IPS DF 6.9 (cell line): ENCODE measurements at regions not wholly inside any gene's neighbourhood (a gene's known extent, or its start where the extent isn't known, plus 50 kb on each side); places are given as distances from the start of the nearest gene placed in this dataset.
"Not testable (repeated sequence)": the region's sequence is repeated elsewhere in the genome, so short reads cannot be mapped to it uniquely, and the experiment has no call there.

Experiments
- DNase-seq: peaks from one replicate; pipeline ENCODE4 v3.0.0-alpha.2; 2013; ENCODE audit warnings: low read depth, low spot score
- H3K27ac ChIP-seq: one replicate; pipeline ENCODE4 v1.5.1; 2013; ENCODE audit warnings: low read length, control low read depth
- H3K27me3 ChIP-seq: 2 replicates; pipeline ENCODE4 v1.6.1; 2013; ENCODE audit warnings: mild to moderate bottlenecking, low read length; ENCODE audit not compliant: control insufficient read depth, insufficient read depth
- H3K36me3 ChIP-seq: 2 replicates; pipeline ENCODE4 v1.6.1; 2013; ENCODE audit warnings: low read length; ENCODE audit not compliant: control insufficient read depth, insufficient read depth
- H3K4me1 ChIP-seq: 2 replicates; pipeline ENCODE4 v1.6.1; 2013; ENCODE audit warnings: low read length; ENCODE audit not compliant: control insufficient read depth, insufficient read depth
- H3K4me3 ChIP-seq: 2 replicates; pipeline ENCODE4 v1.5.1; 2013; ENCODE audit warnings: mild to moderate bottlenecking, low read length
- H3K9me3 ChIP-seq: 2 replicates; pipeline ENCODE4 v1.6.1; 2013; ENCODE audit warnings: low read length, inconsistent platforms; ENCODE audit not compliant: control insufficient read depth, insufficient read depth
- WGBS: extraction: QIAGEN DNeasy Blood & Tissue Kit; methylation state at CpG from one replicate; pipeline ENCODE4 v1.1.7; 2013; ENCODE audit warnings: mixed read lengths, missing lambda C conversion rate; ENCODE audit not compliant: insufficient read length, insufficient coverage; 5-methylcytosine and 5-hydroxymethylcytosine counted together

DNA sequence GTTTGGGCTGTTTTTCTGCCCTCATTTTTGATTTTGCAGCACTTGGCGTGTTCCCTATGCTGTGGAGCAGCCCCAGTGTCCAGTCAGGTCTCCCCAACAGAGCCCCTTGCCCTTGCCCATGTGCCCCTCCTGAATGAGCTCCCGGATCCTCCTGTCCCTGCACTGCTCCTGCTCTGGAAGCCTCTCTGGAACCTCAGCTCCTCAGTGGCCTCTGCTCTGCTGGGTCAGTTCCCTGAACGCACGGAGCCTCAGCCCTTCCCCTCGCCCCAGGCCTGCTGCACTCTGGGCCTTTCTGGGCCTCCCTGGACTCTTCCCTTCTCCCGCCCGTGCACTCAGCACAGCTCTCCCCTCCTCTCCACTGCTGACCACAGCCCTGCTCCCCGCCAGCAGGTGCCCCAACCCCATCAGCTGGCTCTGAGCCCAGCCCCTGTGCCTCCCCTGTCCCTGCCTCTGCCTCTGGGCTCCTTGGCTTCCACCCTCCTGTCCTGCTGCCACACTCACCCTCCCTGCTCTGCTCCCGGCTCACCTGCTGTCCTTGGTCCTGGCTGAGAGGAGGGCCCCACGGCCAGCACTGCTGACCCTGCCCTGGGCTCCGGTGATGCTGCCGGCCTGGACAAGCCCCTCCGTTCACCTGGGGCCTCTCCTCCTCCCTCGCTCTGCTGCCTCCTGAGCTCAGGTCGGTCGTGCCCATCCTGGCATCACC lies 220.6 kb downstream of the TMEM121 start:
- not testable (repeated sequence) for H3K36me3 ChIP-seq, H3K27ac ChIP-seq, H3K4me1 ChIP-seq, DNase-seq, H3K27me3 ChIP-seq, H3K4me3 ChIP-seq
- no CpG with 5 or more reads among the region's 16 CpGs for WGBS
- peaks cover 10% of the 10 kb centered on the region for H3K9me3 ChIP-seq

DNA sequence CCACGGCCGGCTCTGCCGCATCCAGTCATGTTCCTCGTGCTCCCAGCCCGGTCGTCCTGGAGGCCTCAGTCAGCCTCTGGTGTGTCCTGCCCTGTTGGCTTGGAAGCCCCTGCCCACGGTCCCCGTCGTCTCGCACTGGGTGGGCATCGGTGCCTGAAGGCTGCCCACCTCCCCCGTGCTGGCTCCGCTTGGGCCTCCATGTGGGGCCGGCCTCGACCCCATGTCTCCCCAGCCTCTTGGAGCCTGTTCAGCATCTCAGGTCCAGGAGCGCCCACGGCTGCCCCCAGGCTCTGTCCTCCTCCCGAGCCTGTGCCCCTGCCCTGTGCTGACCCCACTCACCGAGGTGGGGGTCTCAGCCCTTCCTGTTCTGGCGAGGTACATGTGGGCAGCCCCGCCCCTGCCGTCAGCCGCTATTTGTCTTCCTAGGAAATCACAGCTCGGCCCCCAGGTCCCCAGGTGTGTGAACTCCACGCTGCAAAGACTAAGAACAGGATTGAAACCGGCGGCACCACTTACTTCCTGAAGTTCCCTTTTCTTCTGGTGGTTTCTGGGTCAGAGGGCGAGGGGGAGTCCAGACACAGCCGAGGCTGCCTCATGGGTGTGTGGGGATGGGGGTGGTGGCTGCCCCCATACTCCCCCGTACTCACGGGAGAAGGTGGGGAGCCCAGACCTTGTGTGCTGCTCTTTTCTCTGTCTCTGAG lies 221.3 kb downstream of the TMEM121 start:
- not testable (repeated sequence) for DNase-seq, H3K4me3 ChIP-seq, H3K36me3 ChIP-seq, H3K4me1 ChIP-seq, H3K27ac ChIP-seq, H3K27me3 ChIP-seq
- peaks cover 10% of the 10 kb centered on the region for H3K9me3 ChIP-seq
- WGBS: no CpG with 5 or more reads among the region's 31 CpGs

DNA sequence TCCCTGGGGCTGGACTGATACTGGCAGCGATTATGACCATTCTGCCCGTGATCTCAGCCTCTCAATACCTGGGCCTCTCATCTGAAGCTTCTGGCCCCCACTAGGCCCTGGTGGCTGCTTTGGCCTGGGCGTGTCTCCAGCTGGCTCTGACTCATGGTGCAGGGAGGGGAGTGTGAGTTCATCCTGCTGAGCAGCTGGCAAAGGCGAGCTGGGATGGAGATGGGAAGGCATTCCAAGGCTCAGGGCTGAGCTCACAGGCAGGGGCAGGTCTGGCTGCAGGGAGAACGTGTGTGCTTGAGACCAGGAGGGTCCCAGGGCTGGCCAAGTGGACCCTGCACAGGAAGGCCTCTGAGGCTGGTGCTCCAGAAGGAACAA lies 221.8 kb downstream of the TMEM121 start:
- DNase-seq: no peak
- H3K27ac ChIP-seq: no peak overlapping the region
- H3K4me3 ChIP-seq: no peak overlapping the region
- WGBS: no CpG with 5 or more reads among the region's 5 CpGs
- H3K9me3 ChIP-seq: peaks cover 10% of the 10 kb centered on the region
- H3K36me3 ChIP-seq: no peaks in the 10 kb centered on the region
- H3K4me1 ChIP-seq: no peaks in the 10 kb centered on the region; the same call in 1 of the 2 replicates
- no peaks in the 10 kb centered on the region for H3K27me3 ChIP-seq

DNA sequence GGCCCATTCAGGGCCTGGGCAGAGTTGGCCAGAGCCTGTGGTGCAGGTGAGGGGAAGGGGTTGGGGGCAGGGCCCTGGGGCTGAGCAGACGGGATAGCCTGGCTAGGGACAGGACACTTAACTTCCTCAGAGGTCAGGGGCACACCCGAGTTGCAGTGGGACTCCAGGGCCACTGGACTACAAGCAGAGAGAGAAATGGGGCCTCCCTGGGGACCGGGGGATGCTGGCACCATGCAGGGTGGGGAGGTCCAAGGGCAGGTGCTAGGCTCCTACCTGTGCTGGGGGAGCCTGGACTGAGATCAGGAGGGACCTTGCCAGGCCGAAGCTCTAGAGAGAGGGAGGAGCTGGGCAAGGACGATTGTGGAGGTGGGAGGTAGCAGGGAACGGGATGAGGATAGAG lies 222.3 kb downstream of the TMEM121 start:
- no CpG with 5 or more reads among the region's 6 CpGs for WGBS
- peaks cover 10% of the 10 kb centered on the region for H3K9me3 ChIP-seq
- not testable (repeated sequence) for H3K4me3 ChIP-seq

DNA sequence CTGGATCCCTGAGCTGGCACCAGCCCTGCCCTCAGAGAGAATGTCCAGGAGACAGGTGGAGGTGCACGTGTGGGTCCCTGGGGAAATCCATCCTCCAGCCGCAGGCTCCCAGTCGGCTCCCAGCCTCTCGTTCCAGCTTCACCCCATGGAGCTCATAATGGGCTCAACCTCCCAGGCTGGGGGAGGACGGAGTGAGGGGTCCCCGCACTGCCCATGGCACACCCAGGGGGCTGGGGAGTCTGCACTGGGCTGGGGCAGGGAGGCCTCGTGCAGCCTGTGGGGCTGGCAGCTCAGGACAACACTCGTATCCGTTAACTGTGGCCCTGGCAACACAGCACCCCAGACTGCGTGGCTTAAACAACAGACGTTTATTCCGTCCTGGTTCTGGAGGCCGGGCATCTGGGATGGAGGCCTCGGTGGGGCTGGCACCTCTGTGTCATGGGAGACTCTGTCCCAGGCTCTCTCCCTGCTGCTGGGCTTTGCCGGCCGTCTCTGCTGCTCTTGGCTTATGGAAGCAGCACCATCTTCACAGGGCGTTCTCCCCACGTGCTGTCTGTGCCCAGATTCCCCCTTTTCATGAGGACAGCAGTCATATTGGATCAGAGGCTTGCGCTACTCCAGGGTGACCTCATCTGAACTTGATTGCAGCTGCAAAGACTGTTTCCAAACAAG lies 223.6 kb downstream of the TMEM121 start:
- H3K27ac ChIP-seq, H3K4me3 ChIP-seq, H3K27me3 ChIP-seq, H3K36me3 ChIP-seq, H3K4me1 ChIP-seq, DNase-seq: not testable (repeated sequence)
- peaks cover 10% of the 10 kb centered on the region for H3K9me3 ChIP-seq
- no CpG with 5 or more reads among the region's 19 CpGs for WGBS

More for the DNA sequence above, 222.3 kb downstream of the TMEM121 start:
- H3K4me1 ChIP-seq, H3K27ac ChIP-seq, DNase-seq, H3K27me3 ChIP-seq, H3K36me3 ChIP-seq: not testable (repeated sequence)

DNA sequence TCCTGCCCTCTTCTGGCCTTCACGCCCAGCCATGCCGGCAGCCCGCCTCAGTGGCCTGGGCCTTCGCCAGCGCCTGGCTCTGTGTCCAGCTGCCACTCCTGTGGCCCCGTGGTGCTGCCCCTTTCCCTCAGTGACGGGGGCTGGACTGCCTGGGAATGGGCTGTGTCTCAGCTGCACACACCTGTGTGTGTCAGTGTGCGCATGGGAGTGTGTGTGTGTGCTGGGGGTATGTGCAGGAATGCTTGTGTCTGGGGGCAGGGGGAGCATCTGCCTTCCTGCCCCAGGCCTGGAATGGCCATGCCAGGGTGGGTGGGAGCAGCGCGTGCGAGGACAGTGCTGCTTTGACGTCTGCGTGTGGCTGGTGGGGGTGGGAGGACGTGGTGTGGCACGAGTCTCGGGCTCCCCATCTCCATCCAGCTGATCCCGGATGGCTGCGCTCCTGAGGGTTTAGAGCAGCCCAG lies 224.9 kb downstream of the TMEM121 start:
- no CpG with 5 or more reads among the region's 18 CpGs for WGBS
- DNase-seq, H3K9me3 ChIP-seq, H3K27me3 ChIP-seq, H3K36me3 ChIP-seq, H3K27ac ChIP-seq, H3K4me1 ChIP-seq, H3K4me3 ChIP-seq: not testable (repeated sequence)

DNA sequence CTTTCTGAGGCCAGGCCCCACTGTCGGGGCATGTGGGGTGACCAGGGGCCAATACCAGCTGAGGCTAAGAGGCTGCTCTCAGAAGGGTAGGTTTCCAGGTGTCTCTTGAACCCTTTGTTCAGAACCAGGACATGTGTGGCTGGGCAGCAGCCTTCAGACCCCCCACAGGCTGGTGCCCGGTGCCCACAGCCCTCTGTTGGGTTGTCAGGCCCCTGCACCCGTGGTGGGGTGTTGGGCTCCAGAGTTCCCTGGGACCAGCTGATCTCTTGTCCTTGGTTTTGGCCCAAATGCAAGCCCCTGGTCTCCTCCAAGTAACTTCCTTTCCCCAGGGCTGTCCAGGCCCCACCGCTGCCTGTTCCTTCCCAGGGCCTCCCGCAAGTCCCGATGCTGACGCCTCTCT lies 226.0 kb downstream of the TMEM121 start:
- H3K27ac ChIP-seq, H3K4me1 ChIP-seq, H3K36me3 ChIP-seq, H3K4me3 ChIP-seq, H3K9me3 ChIP-seq, DNase-seq, H3K27me3 ChIP-seq: not testable (repeated sequence)
- no CpG with 5 or more reads among the region's 7 CpGs for WGBS

DNA sequence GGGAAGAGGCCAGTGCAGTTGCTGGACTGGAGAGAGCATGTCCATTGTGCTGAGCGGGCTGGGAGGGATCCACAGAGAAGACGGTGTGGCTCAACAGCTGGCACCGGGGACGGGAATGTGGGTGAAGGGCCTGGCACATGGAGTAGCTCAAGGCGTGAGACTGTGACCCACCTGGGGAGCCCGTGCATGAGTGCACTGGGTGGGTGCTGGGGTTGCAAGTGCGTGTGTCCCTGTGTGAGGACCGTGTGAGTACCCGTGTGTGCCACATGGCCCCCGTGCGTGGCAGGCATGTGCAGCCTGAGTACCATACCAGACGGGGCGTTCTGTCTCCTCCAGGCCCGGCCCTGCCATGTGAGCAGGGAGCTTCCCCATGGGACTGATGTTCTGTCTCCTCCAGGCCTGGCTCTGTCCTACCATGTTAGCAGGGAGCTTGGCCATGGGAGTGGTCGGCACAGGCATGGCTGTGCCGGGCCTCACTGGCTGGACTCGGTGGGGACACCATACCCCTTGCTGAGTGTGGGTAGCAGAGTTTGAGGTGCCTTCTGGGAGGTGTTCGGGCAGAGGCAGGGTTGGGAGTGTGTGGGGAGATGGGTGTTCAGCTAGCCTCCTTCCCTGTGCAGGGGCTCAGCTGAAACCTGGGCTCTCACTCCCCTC lies 234.4 kb downstream of the TMEM121 start:
- H3K27ac ChIP-seq: no peak overlapping the region
- no peak overlapping the region for H3K4me3 ChIP-seq
- WGBS: no CpG with 5 or more reads among the region's 18 CpGs
- H3K36me3 ChIP-seq: no peaks in the 10 kb centered on the region; the same call in 1 of the 2 replicates
- H3K4me1 ChIP-seq: no peaks in the 10 kb centered on the region
- peaks cover 11% of the 10 kb centered on the region for H3K9me3 ChIP-seq
- DNase-seq: no peak
- no peaks in the 10 kb centered on the region for H3K27me3 ChIP-seq

DNA sequence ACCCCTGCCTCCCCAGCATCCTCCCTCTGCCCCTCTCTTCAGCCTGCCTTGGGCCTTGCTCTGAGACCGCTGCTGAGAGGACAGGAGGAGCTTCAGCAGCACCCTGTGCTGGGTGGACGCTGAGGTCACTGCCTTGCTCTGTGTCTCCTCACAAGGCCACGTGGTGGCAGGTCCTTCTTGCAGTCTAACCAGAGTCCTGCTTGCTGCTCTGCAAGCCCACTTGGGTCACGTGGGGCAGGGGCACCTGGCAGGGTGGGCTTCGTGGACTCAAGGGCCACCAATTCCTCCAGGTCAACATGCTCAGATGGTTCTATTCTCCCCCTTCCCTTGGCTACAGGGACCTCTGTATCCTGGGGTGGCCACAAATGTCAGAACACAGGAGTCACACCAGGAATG lies 235.0 kb downstream of the TMEM121 start:
- no CpG with 5 or more reads among the region's 5 CpGs for WGBS
- H3K9me3 ChIP-seq: peaks cover 13% of the 10 kb centered on the region
- H3K4me1 ChIP-seq, H3K36me3 ChIP-seq, H3K27me3 ChIP-seq, H3K4me3 ChIP-seq, DNase-seq, H3K27ac ChIP-seq: not testable (repeated sequence)

DNA sequence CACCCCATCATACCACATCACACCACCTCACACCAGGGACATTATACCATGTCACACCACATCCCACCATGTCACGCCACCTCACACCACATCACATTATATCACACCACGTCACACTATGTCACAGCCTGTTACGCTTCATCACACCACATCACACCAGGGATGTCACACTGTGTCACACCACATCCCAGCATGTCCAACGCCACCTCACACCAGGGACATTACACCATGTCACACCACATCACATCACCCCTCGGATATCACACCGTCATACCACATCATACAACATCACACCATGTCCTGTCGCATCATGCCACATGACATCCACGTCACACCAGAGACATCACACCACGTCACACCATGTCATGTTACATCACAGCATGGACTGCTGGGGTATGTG lies 235.5 kb downstream of the TMEM121 start:
- H3K36me3 ChIP-seq: no peaks in the 10 kb centered on the region; the same call in 1 of the 2 replicates
- peaks cover 15% of the 10 kb centered on the region for H3K9me3 ChIP-seq
- no peaks in the 10 kb centered on the region for H3K4me1 ChIP-seq
- H3K27me3 ChIP-seq: no peaks in the 10 kb centered on the region
- DNase-seq: no peak
- WGBS: 100% methylated on average over 1 of the region's 9 CpGs
- no peak overlapping the region for H3K27ac ChIP-seq
- no peak overlapping the region for H3K4me3 ChIP-seq
